Immature natural killer cell (primary cell): ENCODE measurements at regions not wholly inside any gene's neighbourhood (a gene's known extent, or its start where the extent isn't known, plus 50 kb on each side); places are given as distances from the start of the nearest gene placed in this dataset.

Source experiments
- DNase-seq, 3 donors: peaks; one replicate each; pipeline ENCODE4 v3.0.0; 2022; ENCODE audit warnings: mixed read lengths in 1 of 3
- H3K27ac Mint-ChIP-seq, 6 donors: one replicate each; pipeline ENCODE4 v1.8.0; 2020; ENCODE audit warnings: mixed read lengths in 6 of 6, mild to moderate bottlenecking in 5 of 6, inconsistent platforms in 4 of 6, moderate library complexity in 3 of 6
- H3K27me3 Mint-ChIP-seq, 3 donors: one replicate each; pipeline ENCODE4 v1.8.0; 2020 to 2021; ENCODE audit warnings: low read depth in 3 of 3, mild to moderate bottlenecking in 3 of 3, mixed read lengths in 3 of 3, moderate library complexity in 3 of 3, inconsistent platforms in 1 of 3
- H3K36me3 Mint-ChIP-seq, 3 donors: one replicate each; pipeline ENCODE4 v1.8.0; 2020; ENCODE audit warnings: mixed read lengths in 3 of 3, inconsistent platforms in 2 of 3, mild to moderate bottlenecking in 2 of 3
- H3K4me1 Mint-ChIP-seq, 2 donors: one replicate each; pipeline ENCODE4 v1.8.0; 2020; ENCODE audit warnings: inconsistent platforms in 2 of 2, mild to moderate bottlenecking in 2 of 2, mixed read lengths in 2 of 2, moderate library complexity in 1 of 2
- H3K4me3 Mint-ChIP-seq, 5 donors: one replicate each; pipeline ENCODE4 v1.8.0; 2020; ENCODE audit warnings: mild to moderate bottlenecking in 5 of 5, mixed read lengths in 5 of 5, inconsistent platforms in 3 of 5, moderate library complexity in 3 of 5
- H3K9me3 Mint-ChIP-seq, 6 donors: one replicate each; pipeline ENCODE4 v1.8.0; 2020; ENCODE audit warnings: mild to moderate bottlenecking in 6 of 6, mixed read lengths in 6 of 6, inconsistent platforms in 4 of 6, moderate library complexity in 3 of 6

DNA sequence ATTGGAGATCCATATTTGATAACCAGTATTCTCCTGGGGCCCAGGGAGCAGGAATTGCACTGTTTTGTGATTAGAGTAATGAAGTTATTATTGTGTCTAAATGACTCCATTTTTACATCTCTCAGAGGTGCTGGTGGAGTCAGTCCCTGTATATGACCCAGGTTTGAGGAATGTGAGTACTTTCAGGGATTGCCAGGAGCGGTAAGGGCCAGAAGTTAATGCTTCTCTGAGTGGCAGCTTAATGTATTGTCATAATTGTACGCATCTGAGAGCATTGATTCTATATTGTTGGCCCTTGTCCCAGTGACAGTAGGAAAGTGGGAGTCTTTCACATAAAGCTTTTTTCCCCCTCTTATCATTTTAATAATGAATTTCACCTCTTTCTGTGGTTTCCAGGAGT lies 146.2 kb downstream of the GATB start:
- Mint-ChIP-seq H3K4me3 (no peak overlapping the region), H3K4me1 (no peaks in the 10 kb centered on the region), H3K27ac (no peak overlapping the region), H3K27me3 (peaks cover 0 to 3% (median 2%) of the 10 kb centered on the region in 3 donors), H3K36me3 (no peaks in the 10 kb centered on the region), H3K9me3 (no peaks in the 10 kb centered on the region)
- DNase-seq = no peak

DNA sequence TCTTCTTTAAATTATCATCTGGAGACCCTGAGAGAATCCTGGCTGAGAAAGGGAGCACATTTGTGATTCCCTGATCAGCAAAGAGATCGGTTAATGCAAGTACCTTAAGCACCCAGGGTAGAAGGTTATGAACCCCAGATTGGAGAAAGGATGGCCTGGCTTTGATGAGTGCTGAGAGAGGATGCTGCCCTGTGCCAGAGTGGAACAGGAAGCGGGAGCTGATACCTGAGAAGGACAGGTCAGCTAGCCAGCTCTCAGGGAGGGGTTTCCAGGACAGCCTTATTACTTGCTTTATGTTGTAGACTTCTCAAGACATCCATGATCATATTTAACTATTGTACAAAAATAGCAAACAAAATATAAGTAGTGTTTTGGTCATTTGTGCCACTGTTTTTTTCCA lies 141.9 kb downstream of the GATB start:
- Mint-ChIP-seq H3K9me3 (peaks cover 0 to 2% (median 0%) of the 10 kb centered on the region in 6 donors), H3K4me1 (no peaks in the 10 kb centered on the region), H3K36me3 (no peaks in the 10 kb centered on the region), H3K4me3 (no peak overlapping the region), H3K27ac (no peak overlapping the region), H3K27me3 (peaks cover 0 to 2% (median 2%) of the 10 kb centered on the region in 3 donors)
- no peak for DNase-seq

DNA sequence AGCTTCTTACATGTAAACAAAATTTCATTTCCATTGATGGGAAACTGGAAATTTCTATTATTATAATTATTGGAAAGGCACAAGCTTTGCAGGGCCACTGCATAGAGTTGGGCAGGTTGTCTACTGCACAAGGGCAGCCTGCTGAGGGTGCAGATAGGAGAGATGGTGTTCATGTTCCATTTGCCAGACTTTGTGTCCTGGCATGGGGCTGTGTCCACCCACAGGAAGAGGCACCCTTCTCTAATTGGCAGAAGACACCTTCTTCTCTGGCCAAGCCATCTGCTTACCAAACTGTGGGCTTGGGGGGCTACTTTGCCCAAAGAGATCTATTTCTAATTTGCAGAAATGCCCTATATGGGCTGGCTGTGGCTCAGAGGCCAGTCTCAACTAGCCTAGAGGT lies 140.7 kb downstream of the GATB start:
- Mint-ChIP-seq H3K9me3 (peaks cover 0 to 4% (median 0%) of the 10 kb centered on the region in 6 donors), H3K4me1 (no peaks in the 10 kb centered on the region), H3K36me3 (no peaks in the 10 kb centered on the region), H3K27me3 (peaks cover 0 to 2% (median 2%) of the 10 kb centered on the region in 3 donors), H3K27ac (no peak overlapping the region), H3K4me3 (no peak overlapping the region)
- DNase-seq = no peak
